Epidermal melanocyte (primary cell): ENCODE measurements at regions not wholly inside any gene's neighbourhood (a gene's known extent, or its start where the extent isn't known, plus 50 kb on each side); places are given as distances from the start of the nearest gene placed in this dataset.
"Not testable (repeated sequence)": the region's sequence is repeated elsewhere in the genome, so short reads cannot be mapped to it uniquely, and the experiment has no call there.

Experiments
- DNase-seq: peaks from one replicate; pipeline ENCODE4 v3.0.0; 2011; ENCODE audit warnings: low spot score; ENCODE audit not compliant: insufficient read length

DNA sequence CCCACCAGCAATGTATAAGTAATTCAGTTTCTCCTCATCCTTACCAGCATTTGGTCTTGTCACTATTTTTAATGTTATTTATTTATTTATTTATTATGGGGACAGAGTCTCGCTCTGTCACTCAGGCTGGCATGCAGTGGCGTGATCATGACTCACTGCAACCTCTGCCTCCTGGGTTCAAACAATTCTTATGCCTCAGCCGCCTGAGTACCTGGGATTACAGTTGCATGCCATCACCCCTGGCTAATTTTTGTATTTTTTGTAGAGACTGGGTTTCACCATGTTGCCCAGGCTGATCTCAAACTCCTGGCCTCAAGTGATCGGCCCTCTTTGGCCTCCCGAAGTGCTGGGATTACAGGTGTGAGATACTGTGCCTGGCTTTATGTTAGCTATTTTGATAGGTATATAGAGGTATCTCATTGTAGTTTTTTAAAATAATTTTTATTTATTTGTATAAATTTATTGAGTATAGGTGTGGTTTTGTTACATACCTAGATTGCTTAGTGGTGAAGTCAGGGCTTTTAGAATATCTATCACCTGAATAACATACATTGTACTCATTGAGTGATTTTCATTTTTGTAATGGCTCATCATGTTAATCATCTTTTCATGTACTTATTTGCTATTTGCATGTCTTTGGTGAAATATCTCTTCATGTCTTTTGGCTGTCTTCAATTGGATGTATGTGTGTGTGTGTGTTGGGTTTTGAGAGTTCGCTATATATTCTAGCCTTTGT lies 53.3 kb downstream of the TANC2 start:
- DNase-seq = no peak

DNA sequence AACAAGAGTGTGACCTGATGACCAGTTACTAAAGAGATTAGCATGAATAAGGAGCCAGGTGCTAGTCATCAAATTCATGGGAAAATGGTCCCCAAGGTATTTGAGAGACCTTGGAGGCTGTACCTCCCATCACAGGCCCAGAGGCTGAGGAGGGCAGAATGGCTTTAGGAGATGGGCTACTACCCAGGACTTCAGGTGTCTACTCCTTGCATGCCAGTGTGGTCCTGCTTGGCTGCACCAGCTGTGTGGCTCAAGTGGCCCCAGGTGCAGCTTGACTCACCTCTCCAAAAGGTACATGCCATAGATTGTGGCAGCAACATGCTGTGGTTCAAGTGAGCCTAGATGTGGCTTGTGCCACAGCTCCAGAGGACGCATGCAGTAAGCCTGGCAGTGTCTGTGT lies 56.5 kb downstream of the TANC2 start:
- DNase-seq = no peak

DNA sequence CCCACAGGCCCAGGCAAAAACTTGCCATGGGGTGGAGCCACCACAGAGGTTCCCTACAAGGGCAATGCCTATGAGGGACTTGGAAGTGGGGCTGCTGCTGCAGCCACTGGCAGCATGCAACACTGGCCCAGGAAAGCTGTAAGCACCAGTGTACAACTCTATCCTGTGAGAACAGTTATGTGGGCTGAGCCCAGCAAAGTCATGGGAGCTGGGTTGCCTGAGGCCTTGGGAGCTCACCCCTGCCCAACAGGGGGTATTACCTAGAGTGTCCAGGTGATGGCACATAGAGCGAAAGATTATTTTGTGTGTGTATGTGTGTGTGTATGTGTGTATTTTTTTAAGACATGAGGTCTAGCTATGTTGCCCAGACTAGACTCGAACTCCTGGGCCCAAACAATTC lies 57.0 kb downstream of the TANC2 start:
- no peak for DNase-seq

DNA sequence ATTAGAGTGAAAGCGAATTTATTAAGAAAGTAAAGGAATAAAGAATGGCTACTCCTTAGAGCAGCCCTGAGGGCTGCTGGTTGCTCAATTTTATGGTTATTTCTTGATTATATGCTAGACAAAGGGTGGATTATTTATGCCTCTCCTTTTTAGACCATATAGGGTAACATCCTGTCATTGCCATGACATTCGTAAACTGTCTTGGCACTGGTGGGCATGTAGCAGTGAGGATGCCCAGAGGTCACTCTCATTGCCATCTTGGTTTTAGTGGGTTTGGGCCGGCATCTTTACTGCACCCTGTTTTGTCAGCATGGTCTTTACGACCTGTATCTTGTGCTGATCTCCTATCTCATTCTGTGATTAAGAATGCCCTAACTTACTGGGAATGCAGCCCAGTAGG lies 58.2 kb downstream of the TANC2 start:
- no peak for DNase-seq

DNA sequence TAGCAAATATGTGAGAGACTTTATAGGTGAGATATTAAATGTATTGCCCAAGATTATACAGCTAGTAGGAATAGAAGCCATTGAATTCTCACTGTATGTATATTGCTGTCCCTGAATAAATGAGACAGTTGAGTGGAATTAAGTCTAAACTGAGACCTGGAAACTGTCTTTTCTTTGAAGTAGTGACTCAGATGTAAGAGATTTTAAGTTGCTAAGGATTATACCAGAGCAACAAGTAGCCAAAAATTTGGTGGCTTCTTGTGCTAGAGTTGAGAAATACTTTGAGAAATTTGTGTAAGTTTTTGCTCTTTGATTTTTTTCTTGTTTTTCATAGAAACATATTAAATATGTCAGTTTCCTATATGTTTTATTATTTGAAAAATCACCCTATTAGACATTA lies 58.7 kb downstream of the TANC2 start:
- no peak for DNase-seq

DNA sequence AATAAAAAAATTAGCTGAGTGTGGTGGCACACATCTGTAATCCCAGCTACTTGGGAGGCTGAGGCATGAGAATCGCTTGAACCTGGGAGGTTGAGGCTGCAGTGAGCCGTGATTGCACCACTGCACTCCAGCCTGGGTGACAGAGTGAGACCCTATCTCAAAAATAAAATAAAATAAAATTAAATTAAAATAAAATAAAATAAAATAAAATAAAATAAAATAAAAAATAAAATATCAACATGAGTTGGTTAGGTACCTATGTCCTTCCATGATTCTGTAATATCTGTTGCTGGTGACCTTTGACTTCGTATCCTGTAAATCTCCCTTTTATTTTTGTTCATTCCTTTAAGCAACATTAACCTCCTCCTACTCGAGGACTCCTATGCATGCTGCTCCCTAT lies 59.6 kb downstream of the TANC2 start:
- not testable (repeated sequence) for DNase-seq

DNA sequence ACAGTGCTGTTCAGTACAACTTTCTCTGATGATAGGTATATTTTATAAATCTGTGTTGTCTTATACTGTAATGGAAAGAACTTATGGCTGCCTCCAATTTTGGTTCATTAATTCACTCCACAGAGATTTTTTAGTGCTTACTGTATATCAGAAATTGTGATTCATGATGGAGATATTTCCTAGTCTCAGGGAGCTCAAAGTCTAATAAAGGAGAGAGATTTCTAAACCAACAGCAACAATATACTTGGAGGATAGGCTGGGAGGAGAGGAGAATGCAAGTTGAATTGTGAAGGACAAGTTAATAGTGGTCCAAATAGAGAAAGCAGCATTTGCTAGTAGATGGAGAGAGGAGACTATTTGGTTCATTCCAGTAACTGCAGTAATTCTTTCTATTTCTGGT lies 63.5 kb downstream of the TANC2 start:
- DNase-seq = no peak

DNA sequence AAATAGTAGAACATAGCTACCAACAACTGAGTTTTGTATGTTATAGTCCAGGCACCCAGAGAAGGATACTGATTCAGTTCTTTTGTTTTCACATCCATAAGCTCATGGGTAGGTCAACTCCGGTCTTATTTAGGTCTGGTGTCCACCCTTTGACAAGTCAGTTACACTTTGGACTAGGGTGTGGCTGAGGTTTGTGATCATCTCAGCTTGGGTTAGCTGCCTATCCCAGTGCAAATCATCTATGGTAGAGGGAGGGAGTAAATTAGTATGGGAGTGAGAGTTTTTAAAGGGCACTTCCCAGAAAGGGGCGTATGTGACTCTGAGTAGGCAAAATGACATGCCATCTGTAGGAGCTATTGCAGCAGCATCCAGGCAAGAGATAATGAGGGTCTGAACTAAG lies 66.1 kb downstream of the TANC2 start:
- DNase-seq = no peak

DNA sequence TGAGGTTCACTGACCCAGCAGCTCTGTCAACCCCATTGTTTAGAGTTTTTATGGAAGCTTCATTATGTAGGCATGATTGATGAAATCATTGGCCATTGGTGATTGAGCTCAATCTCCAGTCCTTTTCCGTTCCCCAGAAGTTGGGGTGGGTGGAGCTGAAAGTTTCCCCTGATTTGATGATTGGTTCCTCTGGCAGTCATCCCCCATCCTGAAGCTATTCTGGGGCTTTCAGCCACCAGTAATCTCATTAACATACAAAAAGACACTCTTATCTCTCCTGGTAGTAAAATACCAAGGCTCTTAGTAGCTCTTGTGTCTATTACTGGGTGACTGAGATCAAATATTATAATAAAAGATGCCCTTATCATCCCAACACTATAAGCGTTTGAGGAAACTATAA lies 67.1 kb downstream of the TANC2 start:
- DNase-seq = no peak

DNA sequence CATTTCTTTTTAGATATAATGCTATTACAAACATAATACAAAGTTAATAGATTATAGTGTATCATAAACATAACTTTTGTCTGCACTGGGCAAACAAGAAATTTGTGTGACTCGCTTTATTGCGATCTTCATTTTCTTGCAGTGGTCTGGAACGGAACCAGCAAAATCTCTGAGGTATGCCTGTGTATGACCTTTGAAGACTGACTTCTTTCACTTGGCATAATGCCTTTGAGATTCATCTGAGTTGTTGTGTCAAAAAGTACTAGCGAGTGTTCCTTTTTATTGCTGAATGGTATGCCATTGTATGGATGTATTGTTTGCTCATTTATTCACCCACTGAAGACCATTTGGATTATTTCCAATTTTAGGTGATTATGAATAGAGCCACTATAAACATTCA lies 69.2 kb downstream of the TANC2 start:
- no peak for DNase-seq

DNA sequence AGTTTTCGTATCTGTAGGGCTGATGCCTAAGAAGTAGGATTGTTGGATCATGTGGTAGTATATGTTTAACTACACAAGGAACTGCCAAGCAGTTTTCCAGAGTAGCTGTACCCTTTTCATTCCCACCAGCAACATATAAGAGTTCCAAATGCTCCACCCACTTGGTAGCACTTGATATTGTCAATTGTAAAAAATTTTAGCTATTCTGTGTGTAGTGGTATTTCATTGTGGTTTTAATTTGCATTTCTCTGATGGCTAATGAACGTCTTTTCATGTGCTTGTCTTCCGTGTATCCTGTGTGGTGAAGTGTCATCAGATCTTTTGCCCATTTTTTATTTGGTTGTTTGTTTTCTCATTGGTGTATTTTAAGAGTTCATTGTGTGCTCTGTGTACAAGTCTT lies 69.7 kb downstream of the TANC2 start:
- DNase-seq = no peak

DNA sequence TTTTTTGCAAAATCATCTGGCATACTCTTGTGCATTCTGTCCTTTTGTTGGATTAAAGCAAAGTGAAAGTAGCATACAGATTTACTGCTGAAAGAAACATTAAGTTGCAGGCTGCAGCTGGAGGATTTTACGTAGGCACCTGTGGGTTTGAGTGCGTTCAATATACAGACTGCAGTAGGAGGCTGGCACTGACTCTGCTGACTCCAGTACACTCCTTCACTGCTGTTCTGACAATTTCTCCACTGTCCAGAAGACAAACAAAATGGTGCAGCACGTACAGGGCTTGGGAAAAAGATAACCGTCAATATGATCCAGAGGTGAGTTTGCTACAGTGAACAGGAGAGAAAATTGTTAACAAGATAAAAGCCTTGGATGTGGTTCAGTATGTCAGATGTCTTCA lies 73.3 kb downstream of the TANC2 start:
- DNase-seq = no peak

DNA sequence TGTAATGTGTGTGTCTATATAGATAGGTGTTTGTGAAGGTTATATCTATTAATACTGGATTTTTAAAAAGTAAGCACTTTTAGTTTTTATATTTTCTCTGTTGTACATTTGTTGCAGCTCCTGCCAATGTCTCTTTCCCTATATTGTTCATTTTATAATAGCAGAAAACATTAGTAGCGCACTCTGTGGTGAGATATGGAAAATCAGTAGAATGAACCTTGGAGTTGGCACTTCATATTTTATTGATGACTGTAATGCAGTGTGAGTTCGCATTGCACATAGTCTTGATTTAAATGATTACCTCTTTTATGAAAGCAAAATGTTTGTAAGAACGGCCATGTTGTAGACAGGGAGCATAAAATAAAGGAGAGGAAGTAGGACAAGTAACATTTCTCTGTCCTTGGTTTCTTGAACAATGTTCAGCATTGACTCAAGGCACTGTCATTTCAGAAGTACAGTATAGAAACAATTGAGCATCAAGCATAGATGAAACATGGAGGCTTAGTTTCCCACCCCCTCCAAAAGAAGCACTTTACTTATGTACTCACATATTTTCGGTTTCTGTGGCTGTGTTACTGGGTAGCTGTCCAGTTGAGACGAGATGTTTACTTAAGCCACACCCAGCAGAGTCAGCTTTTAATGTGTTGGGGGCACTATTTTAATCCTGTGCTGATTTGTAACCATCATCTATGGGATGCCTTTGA lies 74.0 kb downstream of the TANC2 start:
- peak; percentile 18 for DNase-seq

DNA sequence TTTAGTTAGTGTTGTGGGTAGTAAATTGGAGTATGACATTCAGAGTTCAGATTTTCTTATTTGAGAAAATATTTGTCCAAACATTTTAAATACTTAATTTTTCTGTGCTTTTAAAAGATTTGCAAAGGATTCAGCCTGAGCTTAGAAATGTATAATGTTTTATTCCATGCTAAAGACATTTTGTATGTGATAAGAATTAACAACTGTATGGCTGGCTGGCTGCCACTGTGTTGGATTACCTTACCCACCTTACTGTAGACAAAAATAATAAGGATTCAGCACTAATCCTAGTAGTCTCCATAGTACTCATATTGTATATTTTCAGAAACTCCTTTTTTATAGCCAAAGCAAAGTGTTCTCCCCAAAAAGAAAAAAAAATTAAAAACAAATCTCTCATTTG lies 74.8 kb downstream of the TANC2 start:
- no peak for DNase-seq

DNA sequence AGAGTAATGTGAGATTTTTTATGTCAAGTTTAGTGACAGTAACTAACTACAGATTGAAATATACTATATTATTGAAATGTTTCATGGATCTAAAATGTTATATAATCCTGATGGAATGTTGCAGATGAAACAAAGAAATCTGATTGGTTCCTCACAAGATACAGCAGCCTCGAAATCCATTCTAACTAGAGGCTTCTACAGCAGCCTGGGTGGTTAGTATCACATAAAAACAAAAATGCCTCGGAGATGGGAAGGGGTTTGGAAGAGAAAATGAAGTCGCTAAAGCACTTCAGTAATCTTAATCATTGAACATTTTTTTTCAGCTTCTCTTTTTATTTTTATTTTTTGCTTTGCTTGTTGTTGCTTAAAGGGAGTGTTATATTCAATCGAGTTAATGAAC lies 75.2 kb downstream of the TANC2 start:
- no peak for DNase-seq

DNA sequence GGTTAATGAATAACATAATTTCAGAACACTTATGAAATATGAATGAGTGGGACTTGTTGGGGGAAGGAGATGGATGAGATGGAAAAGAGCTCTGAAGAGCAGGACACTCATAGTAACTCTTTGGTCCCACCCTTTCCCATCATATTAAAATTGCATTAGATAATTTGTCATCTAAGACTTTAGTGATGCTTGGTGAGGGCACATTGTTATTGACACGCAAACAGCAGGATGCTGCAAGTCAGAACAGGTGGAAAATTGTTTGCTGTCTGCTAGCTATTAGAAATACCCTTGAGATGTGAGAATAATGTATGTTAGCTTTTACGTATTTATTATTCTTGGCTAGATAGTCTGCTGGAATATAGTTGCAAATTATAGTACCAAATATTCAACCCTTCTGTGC lies 75.7 kb downstream of the TANC2 start:
- no peak for DNase-seq

DNA sequence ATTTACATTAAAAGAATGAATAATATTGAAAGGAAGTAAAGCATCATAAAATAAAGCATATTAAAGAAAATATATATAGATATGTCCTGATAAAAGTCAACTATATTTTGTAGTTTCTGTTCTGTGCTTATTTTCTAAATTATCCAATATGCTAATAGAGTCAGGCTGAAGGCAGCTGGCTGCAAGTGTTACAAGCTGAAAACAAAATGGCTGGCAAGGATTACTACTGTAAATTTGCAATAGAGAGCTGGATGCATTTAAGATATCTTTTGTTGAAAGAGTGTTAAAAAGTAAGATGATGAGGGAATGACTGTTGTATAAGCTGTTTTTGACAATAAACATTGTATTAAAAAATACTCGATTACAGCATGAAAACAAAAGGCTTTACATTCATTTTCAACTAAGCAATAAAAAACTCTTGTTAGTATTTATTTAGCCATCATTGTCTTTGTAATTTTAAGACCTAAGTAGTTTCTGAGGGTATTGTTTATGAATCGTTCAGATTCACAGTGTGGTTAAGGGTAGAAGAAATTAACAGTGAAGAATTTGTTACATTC lies 76.3 kb downstream of the TANC2 start:
- DNase-seq = no peak

DNA sequence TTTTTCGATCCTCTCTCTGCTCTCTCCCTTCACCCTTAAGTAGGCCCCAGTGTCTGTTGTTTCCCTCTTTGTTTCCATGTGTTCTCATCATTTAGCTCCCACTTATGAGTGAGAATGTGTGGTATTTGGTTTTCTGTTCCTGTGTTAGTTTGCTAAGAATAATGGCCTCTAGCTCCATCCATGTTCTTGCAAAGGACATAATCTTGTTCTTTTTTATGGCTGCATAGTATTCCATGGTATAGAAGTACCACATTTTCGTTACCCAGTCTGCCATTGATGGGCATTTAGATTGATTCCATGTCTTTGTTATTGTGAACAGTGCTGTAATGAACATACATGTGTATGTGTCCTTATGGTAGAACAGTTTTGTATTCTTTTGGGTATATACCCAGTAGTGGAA lies 91.5 kb downstream of the TANC2 start:
- DNase-seq = not testable (repeated sequence)

DNA sequence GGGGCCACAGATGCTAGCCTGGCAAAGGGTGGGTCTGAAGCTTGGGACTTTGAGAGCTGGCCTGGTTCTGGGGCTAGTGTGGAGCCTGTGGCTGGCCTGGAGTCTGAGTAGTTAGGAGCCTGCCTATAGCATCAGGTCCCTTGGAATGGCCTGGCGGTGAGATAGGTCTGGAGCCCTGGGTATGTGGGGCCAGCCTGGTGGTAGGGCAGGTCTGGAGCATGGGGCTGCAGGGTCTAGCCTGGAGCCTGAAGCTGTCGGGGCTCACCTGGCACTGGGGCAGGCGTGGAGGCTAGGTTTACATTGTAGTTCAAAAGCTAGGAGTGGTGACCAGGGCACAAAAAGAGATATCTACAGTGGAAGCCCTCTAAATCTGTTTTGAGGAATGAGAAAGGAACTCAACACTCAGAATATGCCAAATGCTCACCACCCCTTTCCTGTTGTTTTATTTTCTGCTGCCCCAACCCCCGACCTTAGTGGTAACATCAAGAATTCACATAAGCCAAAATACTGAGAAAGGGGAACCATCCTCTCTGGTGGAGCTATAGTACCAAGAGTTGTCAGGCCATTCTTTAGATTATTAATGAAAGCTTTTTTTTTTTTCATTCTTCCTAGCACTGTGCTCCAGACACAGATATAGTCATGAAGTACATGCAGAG lies 100.3 kb downstream of the TANC2 start:
- DNase-seq = no peak

DNA sequence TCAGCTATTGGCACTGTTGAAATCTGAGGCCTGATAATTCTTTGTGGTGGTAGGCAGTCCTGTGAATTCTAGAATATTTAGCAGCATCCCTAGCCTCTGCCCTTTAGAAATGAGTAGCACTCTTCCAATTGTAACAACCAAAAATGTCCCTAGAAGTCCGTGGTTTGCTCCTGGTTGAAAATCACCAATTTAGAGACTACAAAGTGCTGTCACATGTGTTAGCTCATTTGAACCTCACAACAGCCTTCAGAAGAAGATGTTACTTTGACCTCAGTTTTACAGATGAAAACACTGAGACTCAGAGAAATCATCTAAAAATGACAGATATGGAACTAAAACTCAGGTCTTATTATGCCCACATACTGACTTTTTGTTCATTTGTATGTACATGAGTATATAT lies 103.2 kb downstream of the TANC2 start:
- no peak for DNase-seq

DNA sequence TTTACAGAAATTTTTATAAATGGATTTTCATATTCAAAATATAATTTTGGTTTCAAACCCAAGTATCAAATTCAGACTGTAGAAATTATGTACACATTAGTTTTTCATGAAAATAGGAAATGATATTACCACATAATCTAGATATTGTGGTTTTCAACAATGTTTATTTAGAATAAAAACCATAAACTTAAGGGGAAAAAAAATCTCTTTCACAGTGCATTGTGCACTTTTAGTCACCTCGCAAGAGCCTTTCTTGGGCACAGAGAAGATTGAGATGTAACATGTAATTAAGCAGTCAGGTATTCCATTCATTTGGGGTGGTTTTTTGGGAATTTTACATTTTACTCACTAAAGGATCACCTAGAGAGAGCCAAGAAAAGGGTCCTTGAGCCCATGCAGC lies 104.0 kb downstream of the TANC2 start:
- DNase-seq = no peak

DNA sequence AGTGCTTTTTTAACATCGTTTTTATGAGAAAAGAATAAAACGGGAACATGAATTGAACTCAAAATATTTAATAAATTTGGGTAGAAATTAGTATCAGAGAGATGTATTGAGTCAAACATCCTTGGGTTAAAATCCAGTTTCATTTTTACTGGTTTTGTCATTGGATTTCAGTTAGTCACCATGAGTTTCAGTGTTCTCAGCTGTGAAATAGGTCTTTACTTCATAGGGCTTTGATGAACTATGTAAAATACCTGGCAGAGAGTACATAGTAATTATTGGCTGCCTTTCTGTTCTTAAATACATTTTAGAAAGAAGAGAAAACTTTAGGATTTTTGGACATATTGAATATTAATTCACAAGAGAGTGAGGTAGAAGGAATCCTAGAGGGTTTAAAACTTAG lies 105.8 kb downstream of the TANC2 start:
- DNase-seq = no peak
